Retinal pigment epithelial cell (primary cell): ENCODE measurements at regions not wholly inside any gene's neighbourhood (a gene's known extent, or its start where the extent isn't known, plus 50 kb on each side); places are given as distances from the start of the nearest gene placed in this dataset.
"Not testable (repeated sequence)": the region's sequence is repeated elsewhere in the genome, so short reads cannot be mapped to it uniquely, and the experiment has no call there.

Experiments
- DNase-seq: peaks from one replicate; pipeline ENCODE4 v3.0.0-alpha.2; 2010; ENCODE audit warnings: low read depth
- H3K4me3 ChIP-seq: 2 replicates; pipeline ENCODE4 v1.5.1; 2011; ENCODE audit warnings: mild to moderate bottlenecking, low read length, control low read depth, moderate library complexity
- TF ChIP-seq, protein P1 (sequence below): conservative IDR thresholded peaks from 2 replicates; pipeline ENCODE4 v1.5.1; 2011; ENCODE audit warnings: low read depth, low read length, control low read depth, inconsistent platforms

DNA sequence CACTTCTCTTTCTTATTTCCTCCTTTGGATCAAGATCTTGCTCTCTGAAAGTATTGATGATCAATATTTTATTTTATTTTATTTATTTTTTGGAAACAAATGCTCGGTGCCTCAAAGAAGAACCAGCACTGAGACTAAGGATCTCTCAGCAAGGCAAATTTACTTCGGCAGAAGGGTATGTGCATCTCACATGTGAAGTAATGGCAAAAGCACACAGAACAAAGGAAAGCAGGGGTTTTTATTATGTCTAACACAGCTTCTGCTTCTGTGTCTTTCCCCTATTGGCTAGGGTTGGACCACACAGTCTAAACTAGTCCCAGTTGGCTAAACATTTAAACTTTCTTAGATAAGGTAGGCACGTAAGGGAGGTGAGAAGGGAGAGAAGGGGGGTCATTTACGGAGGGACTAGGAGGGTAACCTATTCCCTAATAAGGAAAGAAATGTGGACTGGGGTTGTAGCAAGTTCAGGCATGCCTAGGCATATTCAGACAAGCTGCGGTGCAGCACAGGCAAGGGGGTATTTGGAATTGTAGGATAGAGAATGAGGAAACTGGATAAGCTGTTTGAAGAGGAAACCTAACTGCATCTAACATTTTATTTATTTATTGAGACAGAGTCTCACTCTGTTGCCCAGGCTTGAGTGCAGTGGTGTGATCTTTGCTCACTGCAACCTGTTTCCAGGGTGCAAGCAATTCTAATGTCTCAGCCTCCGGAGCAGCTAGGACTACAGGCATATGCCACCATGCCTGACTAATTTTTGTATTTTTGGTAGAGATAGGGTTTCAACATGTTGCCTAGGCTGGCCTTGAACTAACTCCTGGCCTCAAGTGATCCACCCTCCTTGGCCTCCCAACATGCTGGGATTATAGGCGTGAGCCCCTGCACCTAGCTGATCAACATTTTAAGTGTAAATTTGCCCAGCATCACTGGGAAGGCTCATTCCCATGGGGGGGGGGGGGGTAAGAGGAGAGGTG, 90.0 kb upstream of the EIF5 start:
- TF ChIP-seq, protein P1, sequence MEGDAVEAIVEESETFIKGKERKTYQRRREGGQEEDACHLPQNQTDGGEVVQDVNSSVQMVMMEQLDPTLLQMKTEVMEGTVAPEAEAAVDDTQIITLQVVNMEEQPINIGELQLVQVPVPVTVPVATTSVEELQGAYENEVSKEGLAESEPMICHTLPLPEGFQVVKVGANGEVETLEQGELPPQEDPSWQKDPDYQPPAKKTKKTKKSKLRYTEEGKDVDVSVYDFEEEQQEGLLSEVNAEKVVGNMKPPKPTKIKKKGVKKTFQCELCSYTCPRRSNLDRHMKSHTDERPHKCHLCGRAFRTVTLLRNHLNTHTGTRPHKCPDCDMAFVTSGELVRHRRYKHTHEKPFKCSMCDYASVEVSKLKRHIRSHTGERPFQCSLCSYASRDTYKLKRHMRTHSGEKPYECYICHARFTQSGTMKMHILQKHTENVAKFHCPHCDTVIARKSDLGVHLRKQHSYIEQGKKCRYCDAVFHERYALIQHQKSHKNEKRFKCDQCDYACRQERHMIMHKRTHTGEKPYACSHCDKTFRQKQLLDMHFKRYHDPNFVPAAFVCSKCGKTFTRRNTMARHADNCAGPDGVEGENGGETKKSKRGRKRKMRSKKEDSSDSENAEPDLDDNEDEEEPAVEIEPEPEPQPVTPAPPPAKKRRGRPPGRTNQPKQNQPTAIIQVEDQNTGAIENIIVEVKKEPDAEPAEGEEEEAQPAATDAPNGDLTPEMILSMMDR: no peak
- no peak for DNase-seq
- no peak overlapping the region for H3K4me3 ChIP-seq

DNA sequence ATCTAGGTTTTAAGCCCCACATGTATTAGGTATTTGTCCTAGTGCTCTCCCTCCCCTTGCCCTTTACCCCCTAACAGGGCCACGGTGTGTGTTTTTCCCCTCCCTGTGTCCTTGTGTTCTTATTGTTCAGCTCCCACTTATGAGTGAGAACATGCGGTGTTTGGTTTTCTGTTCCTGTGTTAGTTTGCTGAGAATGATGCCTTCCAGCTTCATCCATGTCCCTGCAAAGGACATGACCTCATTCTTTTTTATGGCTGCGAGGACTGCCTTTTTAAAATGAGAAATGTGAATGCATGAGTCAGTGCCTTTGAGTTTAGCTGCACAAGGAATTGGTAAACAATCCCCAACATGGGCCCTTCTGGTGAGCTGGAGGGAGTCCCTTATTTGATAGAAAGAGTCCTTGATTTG, 88.4 kb upstream of the EIF5 start:
- DNase-seq, H3K4me3 ChIP-seq: not testable (repeated sequence)

DNA sequence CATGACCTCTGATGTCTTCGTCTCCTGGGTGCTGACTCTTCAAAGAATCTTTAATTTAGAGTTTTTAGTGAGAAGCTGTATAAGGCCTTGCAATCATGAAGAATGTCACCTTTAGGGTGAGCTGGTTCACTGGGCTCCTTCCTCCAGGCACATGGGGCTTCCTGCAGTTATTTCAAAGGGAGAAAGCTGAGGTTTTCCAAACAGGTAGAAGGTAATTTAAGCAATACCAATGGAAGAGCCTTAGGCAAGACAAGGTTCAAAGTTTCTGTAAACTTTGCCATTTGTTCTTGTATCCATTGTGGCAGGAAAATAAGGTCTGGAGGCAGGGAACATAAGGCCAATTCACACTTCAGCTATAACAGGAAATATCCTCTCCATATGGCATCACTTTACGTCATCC, 88.0 kb upstream of the EIF5 start:
- no peak for DNase-seq
- TF ChIP-seq, protein P1: no peak
- no peak overlapping the region for H3K4me3 ChIP-seq

DNA sequence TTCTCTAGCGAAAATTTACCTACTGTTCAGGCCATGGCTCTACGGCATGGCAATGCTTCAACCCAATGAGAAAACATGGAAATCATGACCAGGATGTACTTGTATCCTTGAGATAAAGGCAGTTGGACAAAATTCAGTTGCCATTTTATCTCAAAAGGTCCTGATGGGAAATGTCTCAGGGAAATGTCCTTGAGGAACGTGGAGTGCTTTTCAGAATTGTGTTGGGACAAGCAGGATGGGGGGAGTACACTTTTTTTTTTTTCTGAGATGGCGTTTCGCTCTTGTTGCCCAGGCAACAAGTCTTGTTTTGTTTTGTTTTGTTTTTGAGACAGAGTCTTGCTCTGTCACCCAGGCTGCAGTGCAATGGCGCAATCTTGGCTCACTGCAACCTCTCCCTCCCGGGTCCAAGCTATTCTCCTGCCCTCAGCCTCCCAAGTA, 86.8 kb upstream of the EIF5 start:
- TF ChIP-seq, protein P1: no peak
- no peak overlapping the region for H3K4me3 ChIP-seq
- DNase-seq: no peak

DNA sequence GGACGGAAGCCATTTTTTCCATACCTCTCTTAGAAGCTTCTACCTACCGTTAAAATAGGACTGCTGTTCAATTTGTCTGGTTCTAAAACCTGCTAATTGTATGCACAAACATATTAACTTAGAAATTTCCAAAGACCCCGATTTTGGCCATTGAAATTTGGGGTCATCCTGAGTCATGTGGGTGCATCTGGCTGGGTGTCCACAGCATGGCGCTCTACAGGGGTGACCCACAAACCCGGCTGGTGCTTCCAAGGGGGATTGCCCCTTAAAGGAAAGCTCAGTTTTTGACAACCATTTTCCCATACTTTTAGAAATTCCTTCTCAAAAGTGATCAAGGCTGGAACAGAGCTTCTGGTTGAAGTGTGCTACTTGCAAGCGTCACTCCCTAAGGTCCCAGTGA, 83.9 kb upstream of the EIF5 start:
- no peak for DNase-seq
- TF ChIP-seq, protein P1: no peak
- H3K4me3 ChIP-seq: no peak overlapping the region

DNA sequence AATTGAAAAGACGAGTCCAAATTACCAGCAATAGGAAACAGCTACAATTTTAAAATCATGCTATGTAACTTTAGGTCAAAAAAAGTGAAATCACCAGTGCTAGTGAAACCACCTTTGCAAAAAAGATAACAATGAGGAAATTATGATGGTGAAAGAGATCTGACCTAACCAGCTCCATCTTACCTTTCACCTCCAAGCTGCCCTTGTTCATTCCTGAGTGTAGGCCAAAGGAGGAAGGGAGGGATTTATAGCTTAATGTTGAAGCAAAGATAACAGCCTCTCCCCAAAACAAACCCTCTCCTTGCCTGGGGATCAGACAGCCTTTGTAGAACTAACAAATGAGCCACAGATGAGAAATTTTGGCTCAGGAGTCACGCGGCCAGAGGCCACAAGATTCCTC, 83.2 kb upstream of the EIF5 start:
- no peak for DNase-seq
- TF ChIP-seq, protein P1: no peak
- no peak overlapping the region for H3K4me3 ChIP-seq

DNA sequence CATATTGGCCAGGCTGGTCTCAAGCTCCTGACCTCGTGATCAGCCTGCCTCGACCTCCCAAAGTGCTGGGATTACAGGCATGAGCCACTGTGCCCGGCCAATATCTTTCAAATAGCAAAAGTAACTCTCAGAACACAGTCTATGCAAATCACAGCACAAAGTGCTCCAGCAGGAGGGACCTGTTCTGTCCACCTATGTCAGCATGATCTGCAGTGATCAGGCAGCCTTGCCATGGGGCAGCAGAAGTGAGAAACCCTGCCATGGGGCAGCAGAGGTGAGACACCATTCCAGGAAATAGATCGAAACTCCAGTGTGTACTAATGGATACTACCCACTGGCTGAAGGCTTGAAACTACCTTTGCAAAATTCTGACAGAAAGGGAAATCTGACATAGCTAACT, 78.5 kb upstream of the EIF5 start:
- H3K4me3 ChIP-seq: no peak overlapping the region
- no peak for DNase-seq
- TF ChIP-seq, protein P1: no peak
